ENCODE measurements at regions not wholly inside any gene's neighbourhood (a gene's known extent, or its start where the extent isn't known, plus 50 kb on each side); places are given as distances from the start of the nearest gene placed in this dataset.

DNA sequence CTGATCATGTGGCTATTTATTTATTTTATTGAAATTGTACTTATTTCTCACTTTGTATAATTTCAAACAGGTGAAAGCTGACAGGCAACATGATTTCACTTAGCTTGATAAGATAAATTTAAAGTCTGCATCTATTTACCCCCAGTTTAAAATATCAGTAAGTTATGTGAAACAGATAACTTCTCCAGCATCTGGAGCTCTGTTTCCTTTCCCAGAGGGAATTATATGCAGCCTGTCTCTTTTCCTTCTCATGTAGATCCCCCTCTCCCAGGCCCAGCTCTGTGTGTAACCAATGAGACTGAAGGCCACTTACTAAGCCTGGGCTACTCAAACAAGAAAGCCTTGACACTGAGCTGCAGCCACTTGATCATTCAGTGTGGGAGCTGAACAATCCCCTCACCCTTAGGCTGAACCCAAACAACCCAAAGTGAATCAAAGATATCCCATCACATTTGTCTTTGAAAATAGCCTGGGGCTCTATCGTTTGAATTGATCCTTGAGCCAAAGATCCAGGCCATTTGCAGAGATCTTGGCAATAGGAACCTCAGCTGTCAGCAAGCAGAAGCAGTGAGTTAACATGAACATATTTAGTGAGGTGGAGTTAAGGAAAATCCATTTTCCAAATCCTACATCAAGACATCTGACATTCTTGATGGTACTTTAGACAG lies 383.9 kb downstream of the TGFB2 start:
- no peaks in the 10 kb centered on the region for H3K79me1 ChIP-seq (ENCODE audit: low read depth, low read length)
- no peaks in the 10 kb centered on the region for H3K9me3 ChIP-seq (ENCODE audit: insufficient read depth in 2 of 2, low read depth in 1 of 2, low read length in 1 of 2)
- no peak overlapping the region for H4K5ac ChIP-seq (ENCODE audit: insufficient read length, low read depth, low read length)
- no peaks in the 10 kb centered on the region for H3K27me3 ChIP-seq (replicated peaks in 1 of 4; ENCODE audit: control insufficient read depth in 3 of 4, extremely low read depth in 1 of 4, insufficient read depth in 3 of 4, low read length in 3 of 4)
- TF ChIP-seq SIRT6 (IDR thresholded peaks at IDR 0.05; ENCODE audit: low read length) (no peak), YY1 (IDR thresholded peaks at IDR 0.05; ENCODE audit: low read depth, low read length) (no peak), ASH2L (IDR thresholded peaks at IDR 0.05; ENCODE audit: low read length) (no peak)
- TF ChIP-seq, protein P1, sequence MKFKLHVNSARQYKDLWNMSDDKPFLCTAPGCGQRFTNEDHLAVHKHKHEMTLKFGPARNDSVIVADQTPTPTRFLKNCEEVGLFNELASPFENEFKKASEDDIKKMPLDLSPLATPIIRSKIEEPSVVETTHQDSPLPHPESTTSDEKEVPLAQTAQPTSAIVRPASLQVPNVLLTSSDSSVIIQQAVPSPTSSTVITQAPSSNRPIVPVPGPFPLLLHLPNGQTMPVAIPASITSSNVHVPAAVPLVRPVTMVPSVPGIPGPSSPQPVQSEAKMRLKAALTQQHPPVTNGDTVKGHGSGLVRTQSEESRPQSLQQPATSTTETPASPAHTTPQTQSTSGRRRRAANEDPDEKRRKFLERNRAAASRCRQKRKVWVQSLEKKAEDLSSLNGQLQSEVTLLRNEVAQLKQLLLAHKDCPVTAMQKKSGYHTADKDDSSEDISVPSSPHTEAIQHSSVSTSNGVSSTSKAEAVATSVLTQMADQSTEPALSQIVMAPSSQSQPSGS (IDR thresholded peaks at IDR 0.05; ENCODE audit: low read length), result no peak
- H3K14ac ChIP-seq (ENCODE audit: insufficient read length), result no peak overlapping the region
- CTCF ChIA-PET (ENCODE audit: partially characterized antibody), result interaction anchor here (0.6 to 1.4 kb wide), 3 partner anchors 168 to 1043 kb away, joined by 3 read pairs; no protein-coding TSS in a partner anchor
- 75% methylated on average over 1 of the region's 1 CpG; no CpG with 5 or more reads in 1 of the 2 experiments for WGBS, 2 experiments (ENCODE audit: extremely low coverage in 1 of 2, insufficient coverage in 1 of 2, insufficient read length in 1 of 2, insufficient replicate concordance in 2 of 2, low coverage in 1 of 2, low lambda C conversion rate in 2 of 2, missing lambda C conversion rate in 1 of 2)
- no peak overlapping the region for H2BK15ac ChIP-seq (ENCODE audit: low read length)
- no peak overlapping the region for H3K27ac ChIP-seq (ENCODE audit: low read depth, low read length)
- H3K79me2 ChIP-seq (ENCODE audit: control insufficient read depth in 1 of 2, insufficient read depth in 2 of 2, low read length in 2 of 2), result no peaks in the 10 kb centered on the region
- no peak overlapping the region for H3K56ac ChIP-seq (replicated peaks; ENCODE audit: insufficient read length, low read depth, low read length)
- H3K18ac ChIP-seq (ENCODE audit: extremely low read depth, low read length), result no peak overlapping the region
- DNase-seq (ENCODE audit: low read depth in 1 of 2, low spot score in 2 of 2) (no peak), FAIRE-seq (peak; percentile 19)
- H4K8ac ChIP-seq (ENCODE audit: extremely low read depth, insufficient read depth, low read length), result no peak overlapping the region
- H2AFZ ChIP-seq (ENCODE audit: low read length), result no peak overlapping the region
- H3K9ac ChIP-seq (replicated peaks in 1 of 4; ENCODE audit: extremely low read depth in 1 of 4, low read depth in 3 of 4, low read length in 3 of 4), result no peak overlapping the region
- no peak overlapping the region for H2BK12ac ChIP-seq (ENCODE audit: low read depth, low read length)
- no peak overlapping the region for H3K4me3 ChIP-seq (ENCODE audit: extremely low read depth in 1 of 4, insufficient read depth in 2 of 4, low read depth in 3 of 4, low read length in 4 of 4)
- no peak overlapping the region for H2BK5ac ChIP-seq (ENCODE audit: low read depth, low read length)
- no peak overlapping the region for H2BK120ac ChIP-seq (replicated peaks; ENCODE audit: low read depth, low read length)
- no peak overlapping the region for H2AK5ac ChIP-seq (ENCODE audit: low read depth, low read length)
- no peaks in the 10 kb centered on the region for H3K4me1 ChIP-seq (replicated peaks in 1 of 4; ENCODE audit: control insufficient read depth in 3 of 4, insufficient read depth in 4 of 4, low read length in 3 of 4)
- no peak overlapping the region for H4K91ac ChIP-seq (replicated peaks; ENCODE audit: insufficient read length, low read length)
- H3K23me2 ChIP-seq (ENCODE audit: low read depth, low read length), result no peaks in the 10 kb centered on the region
- H4K20me1 ChIP-seq (replicated peaks in 1 of 2; ENCODE audit: control insufficient read depth in 1 of 2, insufficient read depth in 2 of 2, low read length in 2 of 2), result no peaks in the 10 kb centered on the region
- no peaks in the 10 kb centered on the region for H3K36me3 ChIP-seq (ENCODE audit: control insufficient read depth in 2 of 4, insufficient read depth in 4 of 4, low read length in 3 of 4)
- no peak overlapping the region for H2BK20ac ChIP-seq (ENCODE audit: low read length)
- no peak overlapping the region for H3K4me2 ChIP-seq (ENCODE audit: insufficient read depth in 1 of 2, low read depth in 2 of 2, low read length in 2 of 2)
- POLR2A ChIA-PET (ENCODE audit: partially characterized antibody), result no interaction called here
- H3K23ac ChIP-seq (ENCODE audit: insufficient read length), result no peak overlapping the region
- H3K4ac ChIP-seq (replicated peaks; ENCODE audit: insufficient read length, low read depth, low read length), result no peak overlapping the region
